ENCODE measurements at regions not wholly inside any gene's neighbourhood (a gene's known extent, or its start where the extent isn't known, plus 50 kb on each side); places are given as distances from the start of the nearest gene placed in this dataset.

DNA sequence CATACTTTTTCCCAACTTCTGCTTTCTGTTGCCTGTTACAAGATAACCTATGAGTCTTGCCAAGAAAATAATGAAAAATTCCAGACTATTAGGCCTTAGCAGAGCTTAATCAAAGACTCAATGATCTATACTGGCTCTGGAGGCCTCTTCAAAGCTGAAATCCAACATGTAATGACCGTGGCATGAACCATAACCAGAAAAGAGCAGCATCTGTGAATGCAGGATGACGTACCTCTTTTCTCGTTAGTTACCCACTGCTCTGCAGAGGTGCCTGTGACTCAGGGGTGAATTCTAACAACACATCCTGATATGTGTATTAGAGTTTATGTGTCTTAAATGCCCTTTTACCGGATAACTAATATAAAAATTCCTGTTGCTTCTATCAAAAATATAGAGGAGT lies 645.4 kb downstream of the PRELID2 start:
- TF ChIP-seq, protein P1, sequence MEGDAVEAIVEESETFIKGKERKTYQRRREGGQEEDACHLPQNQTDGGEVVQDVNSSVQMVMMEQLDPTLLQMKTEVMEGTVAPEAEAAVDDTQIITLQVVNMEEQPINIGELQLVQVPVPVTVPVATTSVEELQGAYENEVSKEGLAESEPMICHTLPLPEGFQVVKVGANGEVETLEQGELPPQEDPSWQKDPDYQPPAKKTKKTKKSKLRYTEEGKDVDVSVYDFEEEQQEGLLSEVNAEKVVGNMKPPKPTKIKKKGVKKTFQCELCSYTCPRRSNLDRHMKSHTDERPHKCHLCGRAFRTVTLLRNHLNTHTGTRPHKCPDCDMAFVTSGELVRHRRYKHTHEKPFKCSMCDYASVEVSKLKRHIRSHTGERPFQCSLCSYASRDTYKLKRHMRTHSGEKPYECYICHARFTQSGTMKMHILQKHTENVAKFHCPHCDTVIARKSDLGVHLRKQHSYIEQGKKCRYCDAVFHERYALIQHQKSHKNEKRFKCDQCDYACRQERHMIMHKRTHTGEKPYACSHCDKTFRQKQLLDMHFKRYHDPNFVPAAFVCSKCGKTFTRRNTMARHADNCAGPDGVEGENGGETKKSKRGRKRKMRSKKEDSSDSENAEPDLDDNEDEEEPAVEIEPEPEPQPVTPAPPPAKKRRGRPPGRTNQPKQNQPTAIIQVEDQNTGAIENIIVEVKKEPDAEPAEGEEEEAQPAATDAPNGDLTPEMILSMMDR (IDR thresholded peaks at IDR 0.05; ENCODE audit: low read depth, low read length): no peak
- no peak for TF ChIP-seq EZH2phosphoT487 (IDR thresholded peaks at IDR 0.05; ENCODE audit: low read depth)
